ENCODE measurements at regions not wholly inside any gene's neighbourhood (a gene's known extent, or its start where the extent isn't known, plus 50 kb on each side); places are given as distances from the start of the nearest gene placed in this dataset.

DNA sequence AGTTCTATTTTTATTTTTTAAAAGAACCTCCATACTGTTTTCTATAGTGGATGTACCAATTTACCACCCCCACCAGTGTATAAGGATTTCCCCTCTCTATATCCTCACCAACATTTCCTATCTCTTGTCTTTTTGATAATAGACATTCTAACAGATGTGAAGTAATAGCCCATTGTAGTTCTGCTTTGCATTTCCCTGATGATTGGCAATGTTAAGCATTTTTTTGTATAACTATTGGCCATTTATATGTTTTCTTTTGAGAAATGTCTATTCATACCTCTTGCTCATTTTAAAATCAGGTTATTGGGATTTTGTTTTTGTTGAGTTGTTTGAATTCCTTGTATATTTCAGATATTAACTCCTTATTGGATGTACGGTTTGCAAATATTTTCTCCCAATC is 251.1 kb upstream of the HTR2C start:
- DNase-seq, result no peak

GRCh38 chrX:114334473-114334982 is 249.4 kb upstream of the HTR2C start:
- no peak for DNase-seq

DNA sequence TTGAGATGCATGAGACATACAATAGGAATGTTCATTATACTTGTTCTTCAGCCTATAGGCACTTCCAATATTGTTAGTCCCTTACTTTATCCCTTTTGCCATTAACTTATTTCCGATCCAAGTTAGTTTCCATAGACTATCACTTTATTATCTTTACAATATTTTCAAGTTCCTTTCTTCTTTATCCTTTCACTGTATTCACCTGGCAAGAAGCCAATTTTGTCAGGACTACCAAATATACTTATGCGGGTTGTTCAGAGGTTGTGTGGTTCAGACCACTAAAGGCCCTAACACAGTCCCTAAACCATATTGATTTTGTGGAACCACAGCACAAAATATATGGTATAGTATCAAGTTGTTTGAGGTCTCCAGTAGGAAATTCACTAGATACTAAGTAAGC is 245.0 kb upstream of the HTR2C start:
- no peak for DNase-seq

DNA sequence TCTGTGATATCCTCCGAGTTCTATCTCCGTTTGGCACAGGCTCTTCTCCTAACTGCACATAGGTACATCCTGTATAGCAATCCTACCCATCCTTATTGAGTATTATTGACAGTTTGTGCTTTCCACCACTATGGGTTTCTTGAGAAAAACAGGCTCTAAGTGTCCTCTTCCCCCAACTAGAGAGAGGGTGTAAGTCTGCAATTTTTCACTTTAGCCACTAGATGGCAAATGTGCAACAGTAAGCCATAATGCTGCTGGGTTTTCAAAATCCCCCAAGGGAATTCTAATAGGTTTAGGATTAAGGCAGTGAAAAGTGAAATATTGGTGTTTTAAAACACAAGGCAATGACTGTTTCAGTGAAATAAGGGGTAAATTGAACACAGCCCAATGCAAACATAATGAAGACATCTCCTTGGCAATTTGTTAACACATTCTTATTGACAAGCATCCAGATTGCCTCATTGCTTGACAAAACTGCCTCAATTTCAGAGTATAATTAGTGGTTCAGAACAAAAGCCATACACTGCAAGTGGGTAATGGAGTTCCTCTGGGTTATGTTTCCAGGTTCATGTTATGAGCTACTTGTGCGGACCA is 239.0 kb upstream of the HTR2C start:
- DNase-seq, result peak; percentile 63

DNA sequence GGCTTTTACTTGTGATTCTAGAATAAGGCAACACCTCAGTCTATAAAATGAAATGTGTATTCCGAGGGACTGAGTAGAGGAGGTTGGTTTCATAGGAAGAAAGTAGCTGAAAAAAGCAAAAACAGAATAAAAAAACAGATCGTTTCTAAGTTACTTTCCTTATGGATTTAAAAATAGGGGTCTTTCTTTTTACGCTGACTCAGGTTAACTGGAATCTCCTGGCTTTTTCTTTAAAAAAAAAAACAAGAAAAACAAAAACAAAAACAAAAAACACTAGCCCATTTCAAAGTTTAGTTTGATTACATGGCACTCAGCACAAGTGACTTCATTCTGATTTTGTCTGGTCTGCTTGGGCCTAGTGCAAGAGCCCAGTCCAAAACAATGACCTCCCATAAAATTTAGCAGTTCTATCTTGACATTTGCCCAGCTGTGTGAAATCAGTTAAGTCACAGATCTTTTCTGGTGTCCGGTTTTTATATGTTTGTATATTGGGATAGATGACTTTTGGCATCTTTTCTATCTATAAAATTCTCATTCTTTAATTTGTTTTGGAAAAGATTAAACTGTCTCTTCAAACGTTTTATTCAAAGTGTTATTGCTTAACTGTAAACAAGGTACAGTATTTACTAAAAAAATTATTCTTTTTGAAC is 222.7 kb upstream of the HTR2C start:
- no peak for DNase-seq

DNA sequence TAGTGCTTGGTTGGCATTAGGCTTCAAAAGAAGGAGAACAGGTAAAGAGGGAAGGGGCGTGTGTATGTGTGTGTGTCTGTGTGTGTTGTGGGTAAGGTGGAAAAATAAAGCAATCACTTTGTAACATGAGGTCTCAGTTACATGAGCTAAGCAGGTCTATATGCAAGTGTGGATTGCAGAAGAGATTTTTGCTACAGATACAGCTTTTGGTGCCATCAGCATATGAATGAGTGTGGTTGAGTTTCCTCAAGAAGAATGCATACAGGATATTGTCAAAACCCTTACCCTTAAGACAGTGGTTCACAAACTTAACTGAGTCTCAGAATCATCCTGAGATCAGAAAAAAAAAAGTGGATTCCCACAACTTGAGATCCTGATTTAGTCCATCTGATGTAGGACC is 220.5 kb upstream of the HTR2C start:
- no peak for DNase-seq

DNA sequence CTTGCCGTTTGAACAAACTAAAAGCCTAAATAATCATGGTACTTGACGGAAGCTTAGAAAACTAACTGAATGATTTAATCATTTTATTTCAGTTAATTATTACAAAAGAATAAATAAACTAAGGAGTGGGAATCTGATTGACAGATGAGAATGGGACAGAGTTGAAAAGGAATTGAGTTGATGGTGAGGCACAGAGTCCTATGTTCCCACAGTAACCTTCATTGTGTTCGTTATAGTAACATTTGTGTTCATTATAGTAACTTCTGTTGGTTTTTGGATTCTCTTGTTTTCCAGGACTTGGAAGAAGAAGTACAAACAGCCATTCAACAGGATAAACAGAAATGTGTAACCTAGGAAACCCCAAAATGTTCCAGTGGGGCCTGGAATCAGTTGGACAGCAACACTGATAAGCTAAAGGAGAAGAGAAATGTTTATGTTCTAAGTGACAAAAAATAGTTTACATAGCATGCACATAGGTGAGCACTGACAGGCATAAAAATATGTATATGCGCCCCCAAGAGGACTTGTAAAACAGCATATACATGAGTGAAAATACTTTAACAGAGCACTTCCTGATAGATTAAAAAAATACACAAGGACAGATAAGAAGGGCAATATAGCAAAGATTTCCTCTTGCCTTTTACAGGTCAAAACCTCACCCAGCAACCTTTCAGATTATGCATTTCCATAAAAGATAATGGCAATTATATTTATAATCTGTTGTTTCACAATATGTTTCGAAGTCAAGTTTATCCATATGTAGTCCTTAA is 218.6 kb upstream of the HTR2C start:
- peak; percentile 20 for DNase-seq

DNA sequence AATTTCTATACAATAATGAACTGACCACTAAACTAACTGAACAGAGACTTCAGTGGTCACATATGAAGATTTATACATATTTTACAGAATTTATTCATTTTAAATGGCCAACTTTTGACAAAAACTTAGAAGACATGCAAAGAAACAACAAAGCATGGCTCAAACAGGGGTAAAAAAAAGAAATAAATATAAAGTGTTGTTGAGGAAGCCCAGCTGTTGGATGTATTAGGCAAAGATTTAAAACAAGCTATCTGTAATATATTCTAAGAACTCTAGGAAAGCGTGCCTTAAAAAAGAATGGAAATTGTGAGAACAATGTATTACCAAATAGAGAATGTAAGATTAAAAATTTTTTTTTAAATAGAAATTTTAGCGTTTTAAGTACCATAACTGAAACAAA is 210.9 kb upstream of the HTR2C start:
- DNase-seq, result no peak

- DNase-seq, result no peak
Measured at GRCh38 chrX:114390251-114390796, 193.6 kb upstream of the HTR2C start.
